ENCODE measurements at regions not wholly inside any gene's neighbourhood (a gene's known extent, or its start where the extent isn't known, plus 50 kb on each side); places are given as distances from the start of the nearest gene placed in this dataset.

DNA sequence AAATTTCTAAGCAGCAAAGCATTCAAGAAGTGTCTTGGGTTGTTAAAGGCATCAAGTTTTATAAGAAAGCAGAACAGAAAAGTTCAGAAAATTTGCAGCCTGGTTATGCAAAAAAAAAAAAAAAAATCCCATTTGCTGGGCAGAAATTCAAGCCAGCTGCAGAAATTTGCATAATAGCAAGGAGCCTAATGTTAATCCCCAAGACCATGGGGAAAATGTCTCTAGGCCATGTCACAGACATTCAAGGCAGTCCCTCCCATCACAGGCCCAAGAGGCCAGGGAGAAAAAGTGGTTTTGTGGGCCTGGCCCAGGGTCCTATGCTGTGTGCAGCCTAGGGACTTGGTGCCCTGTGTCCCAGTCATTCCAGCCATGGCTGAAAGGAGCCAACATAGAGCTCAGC lies 269.0 kb upstream of the SLC39A10 start:
- H2AFZ ChIP-seq (ENCODE audit: low read length), result no peak overlapping the region
- no peak overlapping the region for H3K4me3 ChIP-seq (ENCODE audit: extremely low read depth in 1 of 4, insufficient read depth in 2 of 4, low read depth in 3 of 4, low read length in 4 of 4)
- no peak overlapping the region for H3K23ac ChIP-seq (ENCODE audit: insufficient read length)
- POLR2A ChIA-PET (ENCODE audit: partially characterized antibody), result no interaction called here
- no peak overlapping the region for H2BK120ac ChIP-seq (replicated peaks; ENCODE audit: low read depth, low read length)
- no peak overlapping the region for H3K27ac ChIP-seq (ENCODE audit: low read depth, low read length)
- no peak overlapping the region for H3K56ac ChIP-seq (replicated peaks; ENCODE audit: insufficient read length, low read depth, low read length)
- no peaks in the 10 kb centered on the region for H3K9me3 ChIP-seq (ENCODE audit: insufficient read depth in 2 of 2, low read depth in 1 of 2, low read length in 1 of 2)
- no peaks in the 10 kb centered on the region for H3K27me3 ChIP-seq (replicated peaks in 1 of 4; ENCODE audit: control insufficient read depth in 3 of 4, extremely low read depth in 1 of 4, insufficient read depth in 3 of 4, low read length in 3 of 4)
- no peak overlapping the region for H2AK5ac ChIP-seq (ENCODE audit: low read depth, low read length)
- DNase-seq (ENCODE audit: low read depth in 1 of 2, low spot score in 2 of 2) (no peak), FAIRE-seq (no peak)
- no peaks in the 10 kb centered on the region for H3K79me1 ChIP-seq (ENCODE audit: low read depth, low read length)
- no peaks in the 10 kb centered on the region for H3K79me2 ChIP-seq (ENCODE audit: control insufficient read depth in 1 of 2, insufficient read depth in 2 of 2, low read length in 2 of 2)
- no peak overlapping the region for H3K18ac ChIP-seq (ENCODE audit: extremely low read depth, low read length)
- TF ChIP-seq EZH2 (IDR thresholded peaks at IDR 0.05; ENCODE audit: low read depth, low read length, severe bottlenecking), result no peak
- TF ChIP-seq CHD2 (IDR thresholded peaks at IDR 0.05; ENCODE audit: low read length), result no peak
- TF ChIP-seq SRF (IDR thresholded peaks at IDR 0.05; ENCODE audit: low read depth, low read length), result no peak
- H2BK5ac ChIP-seq (ENCODE audit: low read depth, low read length), result no peak overlapping the region
- no peak overlapping the region for H3K9ac ChIP-seq (replicated peaks in 1 of 4; ENCODE audit: extremely low read depth in 1 of 4, low read depth in 3 of 4, low read length in 3 of 4)
- H3K4me1 ChIP-seq (replicated peaks in 1 of 4; ENCODE audit: control insufficient read depth in 3 of 4, insufficient read depth in 4 of 4, low read length in 3 of 4), result no peaks in the 10 kb centered on the region
- H2BK12ac ChIP-seq (ENCODE audit: low read depth, low read length), result no peak overlapping the region
- no peaks in the 10 kb centered on the region for H3K23me2 ChIP-seq (ENCODE audit: low read depth, low read length)
- no peaks in the 10 kb centered on the region for H3K36me3 ChIP-seq (ENCODE audit: control insufficient read depth in 2 of 4, insufficient read depth in 4 of 4, low read length in 3 of 4)
- H4K8ac ChIP-seq (ENCODE audit: extremely low read depth, insufficient read depth, low read length), result no peak overlapping the region
- CTCF ChIA-PET (ENCODE audit: partially characterized antibody), result no interaction called here
- no peak overlapping the region for H2BK15ac ChIP-seq (ENCODE audit: low read length)
- no peaks in the 10 kb centered on the region for H4K20me1 ChIP-seq (replicated peaks in 1 of 2; ENCODE audit: control insufficient read depth in 1 of 2, insufficient read depth in 2 of 2, low read length in 2 of 2)
- H2BK20ac ChIP-seq (ENCODE audit: low read length), result no peak overlapping the region
- H3K4me2 ChIP-seq (ENCODE audit: insufficient read depth in 1 of 2, low read depth in 2 of 2, low read length in 2 of 2), result no peak overlapping the region
- no peak overlapping the region for H3K14ac ChIP-seq (ENCODE audit: insufficient read length)
- no peak overlapping the region for H4K5ac ChIP-seq (ENCODE audit: insufficient read length, low read depth, low read length)
- H4K91ac ChIP-seq (replicated peaks; ENCODE audit: insufficient read length, low read length), result no peak overlapping the region
- no peak overlapping the region for H3K4ac ChIP-seq (replicated peaks; ENCODE audit: insufficient read length, low read depth, low read length)
